H1 (cell line): ENCODE measurements at regions not wholly inside any gene's neighbourhood (a gene's known extent, or its start where the extent isn't known, plus 50 kb on each side); places are given as distances from the start of the nearest gene placed in this dataset.

Source experiments
- BACH1 ChIP-seq: IDR thresholded peaks from 2 replicates; pipeline ENCODE4 v1.6.1; 2012; ENCODE audit warnings: low read length, improper control_type of control experiment
- CEBPB ChIP-seq: IDR thresholded peaks from 2 replicates; pipeline ENCODE4 v1.6.1; 2012; ENCODE audit warnings: low read depth, low read length
- EP300 ChIP-seq, 2 experiments: IDR thresholded peaks; 1 replicate in 1 of 2; 2 replicates in 1 of 2; pipeline ENCODE4 v1.6.1; 2011 to 2012; ENCODE audit warnings: low read depth in 2 of 2, low read length in 2 of 2, mild to moderate bottlenecking in 2 of 2, borderline replicate concordance in 1 of 2, inconsistent platforms in 1 of 2, moderate library complexity in 1 of 2
- HDAC6 ChIP-seq: IDR thresholded peaks from one replicate; pipeline ENCODE4 v1.7.1; 2012; ENCODE audit warnings: low read depth, mild to moderate bottlenecking, inconsistent platforms, low read length, moderate library complexity
- USF2 ChIP-seq: IDR thresholded peaks from 2 replicates; pipeline ENCODE4 v1.6.1; 2011; ENCODE audit warnings: low read length, improper control_type of control experiment

- TF ChIP-seq USF2 (no peak), HDAC6 (no peak), CEBPB (no peak), EP300 (IDR thresholded peaks at IDR 0.05; ENCODE audit: borderline replicate concordance in 1 of 2, low read depth in 2 of 2, low read length in 2 of 2) (no peak), BACH1 (no peak)
Observed at GRCh38 chr2:234306426-234307173, 190.3 kb downstream of the ARL4C start (continued).
